PC-9 (cell line): ENCODE measurements at regions not wholly inside any gene's neighbourhood (a gene's known extent, or its start where the extent isn't known, plus 50 kb on each side); places are given as distances from the start of the nearest gene placed in this dataset.
A peak's percentile ranks its signal among the peaks of the same experiment; 100 is the strongest.

Experiments used
- BruUV-seq: library from RNA; stranded (reverse); fragments of 400-500 nt; replicated peaks from 2 replicates; lab custom pipeline; 2021; lab: Mats Ljungman, UMichigan
- CTCF ChIA-PET: fragments of 300-600 bp; sonication (Branson Sonifier 250); formaldehyde crosslinking; loops from one replicate; lab custom pipeline; 2022; ENCODE audit warnings: antibody characterized with exemption; lab: Charles Lee
- POLR2A ChIA-PET: fragments of 300-600 bp; sonication (Branson Sonifier 250); formaldehyde crosslinking; loops from one replicate; lab custom pipeline; 2022; ENCODE audit warnings: antibody characterized with exemption; ENCODE audit not compliant: unreplicated experiment; lab: Charles Lee
- DNase-seq, 2 experiments: peaks; one replicate each; pipeline versions ENCODE4 v3.0.0 to v3.0.0-alpha.2; 2015 to 2022; ENCODE audit warnings: mixed read lengths in 1 of 2
- H2AFZ ChIP-seq: fragments of 200-600 bp; sonication (generic); 2 replicates; pipeline ENCODE4 v1.8.1; 2017; ENCODE audit warnings: antibody characterized with exemption
- H3F3A ChIP-seq: fragments of 200-600 bp; sonication (generic); 2 replicates; pipeline ENCODE4 v1.8.1; 2017; ENCODE audit warnings: antibody characterized with exemption, mild to moderate bottlenecking, low read depth; ENCODE audit not compliant: insufficient read depth
- H3K27ac ChIP-seq: fragments of 200-600 bp; sonication (generic); 2 replicates; pipeline ENCODE4 v1.6.1; 2016; ENCODE audit warnings: mixed run types
- H3K27me3 ChIP-seq: fragments of 200-600 bp; sonication (generic); 2 replicates; pipeline ENCODE4 v1.6.1; 2016; ENCODE audit warnings: low read depth, mixed run types; ENCODE audit not compliant: insufficient read depth
- H3K36me3 ChIP-seq: fragments of 200-600 bp; sonication (generic); 2 replicates; pipeline ENCODE4 v1.6.1; 2016; ENCODE audit warnings: low read depth, mixed run types
- H3K4me1 ChIP-seq: fragments of 200-600 bp; sonication (generic); replicated peaks from 2 replicates; pipeline ENCODE4 v1.6.1; 2016; ENCODE audit warnings: mixed run types; ENCODE audit not compliant: insufficient read depth
- H3K4me2 ChIP-seq: fragments of 200-600 bp; sonication (generic); 2 replicates; pipeline ENCODE4 v1.6.1; 2017; ENCODE audit warnings: mixed run types
- H3K4me3 ChIP-seq: fragments of 200-600 bp; sonication (generic); 2 replicates; pipeline ENCODE4 v1.6.1; 2016; ENCODE audit warnings: mixed run types
- H3K79me2 ChIP-seq: fragments of 200-600 bp; sonication (generic); 2 replicates; pipeline ENCODE4 v1.6.1; 2017; ENCODE audit warnings: low read depth, mixed run types
- H3K9me2 ChIP-seq: fragments of 200-600 bp; sonication (generic); 2 replicates; pipeline ENCODE4 v1.8.1; 2017; ENCODE audit warnings: mild to moderate bottlenecking; ENCODE audit not compliant: insufficient read depth
- H3K9me3 ChIP-seq: fragments of 200-600 bp; sonication (generic); 2 replicates; pipeline ENCODE4 v1.8.1; 2016; ENCODE audit warnings: low read depth; ENCODE audit not compliant: insufficient read depth
- H4K20me1 ChIP-seq: fragments of 200-600 bp; sonication (generic); 2 replicates; pipeline ENCODE4 v1.8.1; 2017; ENCODE audit not compliant: insufficient read depth
- CTCF ChIP-seq: fragments of 200-600 bp; sonication (generic); conservative IDR thresholded peaks from 2 replicates; pipeline ENCODE4 v1.6.1; 2017; ENCODE audit warnings: mixed run types, antibody characterized with exemption, mild to moderate bottlenecking, moderate library complexity
- EZH2 ChIP-seq: fragments of 200-600 bp; sonication (generic); IDR thresholded peaks from 2 replicates; pipeline ENCODE4 v1.8.0; 2017; ENCODE audit warnings: antibody characterized with exemption, low read depth
- intact Hi-C: fragments of 100-400 bp; cut with micrococcal nuclease; formaldehyde crosslinking; loops from one replicate; pipeline ENCODE4 v1.10.0; 2022; ENCODE audit not compliant: unreplicated experiment

- ChIA-PET POLR2A (no interaction called here), CTCF (no interaction called here)
- H3F3A ChIP-seq: peaks cover 5% of the 10 kb centered on the region; the same call in 1 of the 2 replicates
- DNase-seq: no peak
- no peaks in the 10 kb centered on the region for H3K9me2 ChIP-seq
- no peaks in the 10 kb centered on the region for H3K79me2 ChIP-seq
- no peaks in the 10 kb centered on the region for H3K4me1 ChIP-seq
- peaks cover 18% of the 10 kb centered on the region for H3K27me3 ChIP-seq
- H2AFZ ChIP-seq: no peak overlapping the region
- H3K4me2 ChIP-seq: no peak overlapping the region
- H3K27ac ChIP-seq: no peak overlapping the region
- intact Hi-C loops: no loop called here
- no peaks in the 10 kb centered on the region for H3K9me3 ChIP-seq
- H3K36me3 ChIP-seq: no peaks in the 10 kb centered on the region
- H4K20me1 ChIP-seq: no peaks in the 10 kb centered on the region
- H3K4me3 ChIP-seq: no peak overlapping the region
- no TSS peak for BruUV-seq
- TF ChIP-seq CTCF (no peak), EZH2 (no peak)
These were observed 532.4 kb upstream of the SALL3 start for GRCh38 chr18:78447211-78447610.

- BruUV-seq: no TSS peak
- CTCF ChIA-PET: no interaction called here
- Histone ChIP-seq H3K9me3 (no peaks in the 10 kb centered on the region), H3K79me2 (no peaks in the 10 kb centered on the region), H3K4me2 (no peak overlapping the region), H3K4me1 (no peaks in the 10 kb centered on the region), H3K9me2 (no peaks in the 10 kb centered on the region), H3K36me3 (no peaks in the 10 kb centered on the region), H3K27ac (no peak overlapping the region), H4K20me1 (no peaks in the 10 kb centered on the region), H2AFZ (no peak overlapping the region), H3F3A (peaks cover 5% of the 10 kb centered on the region; the same call in 1 of the 2 replicates), H3K4me3 (no peak overlapping the region), H3K27me3 (peaks cover 25% of the 10 kb centered on the region)
- TF ChIP-seq CTCF (peak; percentile 29; the same call in 1 of the 2 replicates), EZH2 (no peak)
- intact Hi-C loops: no loop called here
- POLR2A ChIA-PET: no interaction called here
- no peak for DNase-seq
These were observed 531.5 kb upstream of the SALL3 start for GRCh38 chr18:78448106-78448505.

GRCh38 chr18:78448591-78448990, 531.0 kb upstream of the SALL3 start:
- Histone ChIP-seq H3F3A (peaks cover 5% of the 10 kb centered on the region; the same call in 1 of the 2 replicates), H3K4me2 (no peak overlapping the region), H3K27ac (no peak overlapping the region), H2AFZ (no peak overlapping the region), H3K79me2 (no peaks in the 10 kb centered on the region), H3K9me2 (no peaks in the 10 kb centered on the region), H4K20me1 (no peaks in the 10 kb centered on the region), H3K36me3 (no peaks in the 10 kb centered on the region), H3K4me3 (no peak overlapping the region), H3K27me3 (peaks cover 27% of the 10 kb centered on the region), H3K9me3 (no peaks in the 10 kb centered on the region), H3K4me1 (no peaks in the 10 kb centered on the region)
- BruUV-seq: no TSS peak
- no peak for DNase-seq
- ChIA-PET POLR2A (no interaction called here), CTCF (no interaction called here)
- no peak for TF ChIP-seq CTCF
- TF ChIP-seq EZH2: no peak
- intact Hi-C loops: no loop called here
